GM12892 (cell line): ENCODE measurements at regions not wholly inside any gene's neighbourhood (a gene's known extent, or its start where the extent isn't known, plus 50 kb on each side); places are given as distances from the start of the nearest gene placed in this dataset.

Experiments used
- POLR2A ChIP-seq: IDR thresholded peaks from 2 replicates; pipeline ENCODE4 v1.6.1; 2011; ENCODE audit warnings: low read depth, low read length, control low read depth
- POLR2AphosphoS5 ChIP-seq: IDR thresholded peaks from 2 replicates; pipeline ENCODE4 v1.6.1; 2011; ENCODE audit warnings: low read depth, low read length, control low read depth

DNA sequence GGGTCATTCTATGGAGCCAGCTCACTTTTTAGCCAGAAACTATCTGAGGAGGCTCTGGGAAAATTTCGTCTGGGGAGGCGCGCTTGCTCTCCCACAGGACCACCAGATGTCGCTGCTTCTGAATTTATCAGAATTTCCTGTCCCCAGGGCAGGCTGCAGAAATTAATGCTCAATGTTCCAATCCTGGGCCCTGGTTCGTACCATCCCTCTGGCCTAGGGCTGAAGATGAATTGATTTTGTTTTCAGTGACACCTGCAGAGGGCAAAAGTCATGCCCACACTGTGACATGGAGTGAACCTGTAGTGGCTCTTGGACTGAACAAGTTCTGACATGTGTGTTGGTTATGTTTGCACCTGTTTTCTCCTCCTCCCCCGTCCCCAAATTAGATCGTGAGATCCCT is 482.6 kb downstream of the NPIPA7 start:
- TF ChIP-seq POLR2AphosphoS5 (no peak), POLR2A (no peak)
